ENCODE measurements at regions not wholly inside any gene's neighbourhood (a gene's known extent, or its start where the extent isn't known, plus 50 kb on each side); places are given as distances from the start of the nearest gene placed in this dataset.

GRCh38 chr1:68696221-68696620 is 199.3 kb upstream of the DEPDC1 start:
- no peak for TF ChIP-seq CTCF (IDR thresholded peaks at IDR 0.05)
- no peak overlapping the region for H3K27ac Mint-ChIP-seq
- no peak for ATAC-seq
- intact Hi-C loops (cut with micrococcal nuclease) = no loop called here
- CTCF ChIA-PET = no interaction called here
- DNase-seq = no peak
- H3K9me3 Mint-ChIP-seq = no peaks in the 10 kb centered on the region
- no peak overlapping the region for H3K4me3 Mint-ChIP-seq
- no peaks in the 10 kb centered on the region for H3K36me3 Mint-ChIP-seq (ENCODE audit: low read depth)
- POLR2A ChIA-PET = no interaction called here
- no peaks in the 10 kb centered on the region for H3K4me1 Mint-ChIP-seq (ENCODE audit: low read depth)
- no peaks in the 10 kb centered on the region for H3K27me3 Mint-ChIP-seq

GRCh38 chr1:68703921-68704354 is 207.1 kb upstream of the DEPDC1 start:
- ATAC-seq = no peak
- H3K27ac Mint-ChIP-seq = no peak overlapping the region
- H3K27me3 Mint-ChIP-seq = no peaks in the 10 kb centered on the region
- POLR2A ChIA-PET = no interaction called here
- H3K4me3 Mint-ChIP-seq = no peak overlapping the region
- peaks cover 8% of the 10 kb centered on the region for H3K9me3 Mint-ChIP-seq
- no peak for TF ChIP-seq CTCF (IDR thresholded peaks at IDR 0.05)
- H3K36me3 Mint-ChIP-seq (ENCODE audit: low read depth) = no peaks in the 10 kb centered on the region
- DNase-seq = no peak
- CTCF ChIA-PET = no interaction called here
- H3K4me1 Mint-ChIP-seq (ENCODE audit: low read depth) = no peaks in the 10 kb centered on the region
- intact Hi-C loops (cut with micrococcal nuclease) = no loop called here

GRCh38 chr1:68704800-68705443 is 208.0 kb upstream of the DEPDC1 start:
- DNase-seq (no peak), ATAC-seq (no peak)
- Mint-ChIP-seq H3K4me3 (no peak overlapping the region), H3K27me3 (no peaks in the 10 kb centered on the region), H3K4me1 (ENCODE audit: low read depth) (no peaks in the 10 kb centered on the region), H3K36me3 (ENCODE audit: low read depth) (no peaks in the 10 kb centered on the region), H3K27ac (no peak overlapping the region), H3K9me3 (peaks cover 14% of the 10 kb centered on the region)
- ChIA-PET POLR2A (no interaction called here), CTCF (no interaction called here)
- intact Hi-C loops (cut with micrococcal nuclease) = no loop called here
- no peak for TF ChIP-seq CTCF (IDR thresholded peaks at IDR 0.05)

- TF ChIP-seq CTCF (IDR thresholded peaks at IDR 0.05) = no peak
- peaks cover 17% of the 10 kb centered on the region for H3K9me3 Mint-ChIP-seq
- no peak for ATAC-seq
- ChIA-PET CTCF (no interaction called here), POLR2A (no interaction called here)
- DNase-seq = no peak
- H3K27me3 Mint-ChIP-seq = no peaks in the 10 kb centered on the region
- H3K4me1 Mint-ChIP-seq (ENCODE audit: low read depth) = no peaks in the 10 kb centered on the region
- no peaks in the 10 kb centered on the region for H3K36me3 Mint-ChIP-seq (ENCODE audit: low read depth)
- H3K4me3 Mint-ChIP-seq = no peak overlapping the region
- intact Hi-C loops (cut with micrococcal nuclease) = no loop called here
- no peak overlapping the region for H3K27ac Mint-ChIP-seq
Observed at GRCh38 chr1:68705466-68705865, 208.6 kb upstream of the DEPDC1 start.

GRCh38 chr1:68706639-68707317 is 209.9 kb upstream of the DEPDC1 start:
- Mint-ChIP-seq H3K36me3 (ENCODE audit: low read depth) (no peaks in the 10 kb centered on the region), H3K27ac (no peak overlapping the region), H3K9me3 (peaks cover 17% of the 10 kb centered on the region), H3K4me3 (no peak overlapping the region), H3K4me1 (ENCODE audit: low read depth) (no peaks in the 10 kb centered on the region), H3K27me3 (no peaks in the 10 kb centered on the region)
- ChIA-PET CTCF (no interaction called here), POLR2A (no interaction called here)
- TF ChIP-seq CTCF (IDR thresholded peaks at IDR 0.05) = no peak
- intact Hi-C loops (cut with micrococcal nuclease) = no loop called here
- no peak for ATAC-seq
- no peak for DNase-seq
